ENCODE measurements at regions not wholly inside any gene's neighbourhood (a gene's known extent, or its start where the extent isn't known, plus 50 kb on each side); places are given as distances from the start of the nearest gene placed in this dataset.

GRCh38 chr20:24836041-24836533 is 113.0 kb upstream of the CST7 start:
- TF ChIP-seq CTCF (IDR thresholded peaks at IDR 0.05) (no peak), EP300 (IDR thresholded peaks at IDR 0.05) (no peak), RNF2 (IDR thresholded peaks at IDR 0.05; ENCODE audit: borderline replicate concordance, low read depth) (no peak), SMC3 (IDR thresholded peaks at IDR 0.05) (no peak), CHD2 (IDR thresholded peaks at IDR 0.05; ENCODE audit: low read length, partially characterized antibody) (no peak)

Data from A549 (cell line).